ENCODE measurements at regions not wholly inside any gene's neighbourhood (a gene's known extent, or its start where the extent isn't known, plus 50 kb on each side); places are given as distances from the start of the nearest gene placed in this dataset.
"Not testable (repeated sequence)": the region's sequence is repeated elsewhere in the genome, so short reads cannot be mapped to it uniquely, and the experiment has no call there.

- TF ChIP-seq CTCF, POLR2A (IDR thresholded peaks at IDR 0.05): not testable (repeated sequence)
Observed at GRCh38 chr9:88630574-88630973, 95.6 kb downstream of the NXNL2 start.
